GF-D8 (cell line): ENCODE measurements at regions not wholly inside any gene's neighbourhood (a gene's known extent, or its start where the extent isn't known, plus 50 kb on each side); places are given as distances from the start of the nearest gene placed in this dataset.
"Not testable (repeated sequence)": the region's sequence is repeated elsewhere in the genome, so short reads cannot be mapped to it uniquely, and the experiment has no call there.

Source experiments
- DNase-seq: peaks from one replicate; lab custom pipeline; 2025; lab: John Stamatoyannopoulos, UW

- no peak for DNase-seq
Measured at GRCh38 chr18:43800584-43800983, 523.3 kb upstream of the SYT4 start.

- no peak for DNase-seq
Measured at GRCh38 chr18:43805646-43806194, 528.4 kb upstream of the SYT4 start.

- DNase-seq: no peak
Measured at GRCh38 chr18:43812627-43813026, 535.3 kb upstream of the SYT4 start.

- no peak for DNase-seq
Measured at GRCh38 chr18:43819397-43819796, 542.1 kb upstream of the SYT4 start.

- DNase-seq: no peak
Measured at GRCh38 chr18:43819873-43820272, 542.6 kb upstream of the SYT4 start.

- no peak for DNase-seq
Measured at GRCh38 chr18:43825768-43826167, 548.5 kb upstream of the SYT4 start.

- no peak for DNase-seq
Measured at GRCh38 chr18:43826215-43826614, 548.9 kb upstream of the SYT4 start.

GRCh38 chr18:43827311-43827710 is 550.0 kb upstream of the SYT4 start:
- no peak for DNase-seq

- DNase-seq: no peak
Measured at GRCh38 chr18:43830303-43830702, 553.0 kb upstream of the SYT4 start.

GRCh38 chr18:43830947-43831346 is 553.7 kb upstream of the SYT4 start:
- DNase-seq: no peak

- no peak for DNase-seq
Measured at GRCh38 chr18:43846299-43846698, 569.0 kb upstream of the SYT4 start.

- no peak for DNase-seq
Measured at GRCh38 chr18:43847164-43848091, 570.1 kb upstream of the SYT4 start.

- DNase-seq: not testable (repeated sequence)
Measured at GRCh38 chr18:43849831-43850230, 572.5 kb upstream of the SYT4 start.

GRCh38 chr18:43855376-43855775 is 578.1 kb upstream of the SYT4 start:
- no peak for DNase-seq

- DNase-seq: no peak
Measured at GRCh38 chr18:43863180-43863579, 585.9 kb upstream of the SYT4 start.

GRCh38 chr18:43866696-43867095 is 589.4 kb upstream of the SYT4 start:
- no peak for DNase-seq

- DNase-seq: no peak
Measured at GRCh38 chr18:43868497-43868995, 591.3 kb upstream of the SYT4 start.

GRCh38 chr18:43869451-43870008 is 592.2 kb upstream of the SYT4 start:
- no peak for DNase-seq

- DNase-seq: no peak
Measured at GRCh38 chr18:43870626-43871025, 593.3 kb upstream of the SYT4 start.

GRCh38 chr18:43875511-43875910 is 598.2 kb upstream of the SYT4 start:
- DNase-seq: no peak

GRCh38 chr18:43876286-43876685 is 599.0 kb upstream of the SYT4 start:
- no peak for DNase-seq

- no peak for DNase-seq
Measured at GRCh38 chr18:43876748-43877147, 599.5 kb upstream of the SYT4 start.
